ENCODE measurements at regions not wholly inside any gene's neighbourhood (a gene's known extent, or its start where the extent isn't known, plus 50 kb on each side); places are given as distances from the start of the nearest gene placed in this dataset.

DNA sequence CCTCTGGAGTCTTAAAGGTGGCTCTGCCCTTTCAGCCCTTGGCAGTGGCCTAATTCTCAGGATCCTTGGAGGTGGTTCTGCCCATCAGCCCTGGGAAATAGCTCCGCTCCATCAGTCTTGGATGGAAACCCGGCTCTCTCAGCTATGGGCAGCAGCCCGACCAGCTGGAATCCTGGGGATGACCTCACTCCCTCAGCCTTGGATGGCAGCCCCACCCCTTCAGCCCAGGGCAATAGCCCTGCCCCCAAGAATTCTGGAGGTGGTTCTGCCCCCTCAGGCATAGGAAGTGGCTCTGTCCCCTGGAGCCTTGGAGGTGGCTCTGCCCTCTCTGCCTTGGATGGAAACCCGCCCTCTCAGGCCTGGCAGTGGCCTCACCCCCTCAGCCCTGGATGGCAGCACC lies 127.7 kb downstream of the RBMX2 start:
- no peaks in the 10 kb centered on the region for H3K79me2 ChIP-seq (ENCODE audit: low read length)
- TF ChIP-seq, protein P1, sequence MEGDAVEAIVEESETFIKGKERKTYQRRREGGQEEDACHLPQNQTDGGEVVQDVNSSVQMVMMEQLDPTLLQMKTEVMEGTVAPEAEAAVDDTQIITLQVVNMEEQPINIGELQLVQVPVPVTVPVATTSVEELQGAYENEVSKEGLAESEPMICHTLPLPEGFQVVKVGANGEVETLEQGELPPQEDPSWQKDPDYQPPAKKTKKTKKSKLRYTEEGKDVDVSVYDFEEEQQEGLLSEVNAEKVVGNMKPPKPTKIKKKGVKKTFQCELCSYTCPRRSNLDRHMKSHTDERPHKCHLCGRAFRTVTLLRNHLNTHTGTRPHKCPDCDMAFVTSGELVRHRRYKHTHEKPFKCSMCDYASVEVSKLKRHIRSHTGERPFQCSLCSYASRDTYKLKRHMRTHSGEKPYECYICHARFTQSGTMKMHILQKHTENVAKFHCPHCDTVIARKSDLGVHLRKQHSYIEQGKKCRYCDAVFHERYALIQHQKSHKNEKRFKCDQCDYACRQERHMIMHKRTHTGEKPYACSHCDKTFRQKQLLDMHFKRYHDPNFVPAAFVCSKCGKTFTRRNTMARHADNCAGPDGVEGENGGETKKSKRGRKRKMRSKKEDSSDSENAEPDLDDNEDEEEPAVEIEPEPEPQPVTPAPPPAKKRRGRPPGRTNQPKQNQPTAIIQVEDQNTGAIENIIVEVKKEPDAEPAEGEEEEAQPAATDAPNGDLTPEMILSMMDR (IDR thresholded peaks at IDR 0.05; ENCODE audit: low read depth, low read length), result no peak
- no peak for TF ChIP-seq EZH2phosphoT487 (IDR thresholded peaks at IDR 0.05; ENCODE audit: low read depth)
- no peak overlapping the region for H3K27ac ChIP-seq (ENCODE audit: low read length)
- H3K9ac ChIP-seq (ENCODE audit: low read length), result no peak overlapping the region
- H3K4me1 ChIP-seq (ENCODE audit: low read length), result no peaks in the 10 kb centered on the region
- H3K36me3 ChIP-seq (replicated peaks; ENCODE audit: low read depth, low read length), result no peaks in the 10 kb centered on the region
- H3K4me2 ChIP-seq (ENCODE audit: low read length), result no peak overlapping the region
- no peaks in the 10 kb centered on the region for H4K20me1 ChIP-seq (ENCODE audit: insufficient read depth, low read length)
- no peak overlapping the region for H2AFZ ChIP-seq (ENCODE audit: low read depth, low read length)
- no peaks in the 10 kb centered on the region for H3K9me3 ChIP-seq (ENCODE audit: insufficient read depth, low read length)
- H3K4me3 ChIP-seq (ENCODE audit: low read length), result no peak overlapping the region
- H3K27me3 ChIP-seq (ENCODE audit: low read depth, low read length), result no peaks in the 10 kb centered on the region

DNA sequence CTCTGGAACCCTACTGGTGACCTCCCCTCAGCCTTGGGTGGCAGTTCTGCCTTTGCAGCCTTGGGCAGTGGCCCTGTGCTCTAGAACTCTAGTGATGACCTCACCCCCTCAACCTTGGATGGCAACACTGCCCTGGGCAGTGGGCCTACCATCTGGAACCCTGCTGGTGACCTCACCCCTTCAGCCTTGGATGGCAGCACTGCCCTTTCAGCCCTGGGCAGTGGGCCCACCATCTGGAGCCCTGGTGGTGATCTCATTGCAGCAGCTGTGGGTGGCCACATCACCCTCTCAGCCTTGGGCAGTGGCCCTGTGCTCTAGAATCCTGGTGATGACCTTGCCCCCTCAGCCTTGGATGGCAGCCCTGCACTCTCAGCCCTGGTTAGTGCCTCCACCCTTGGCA lies 129.3 kb downstream of the RBMX2 start:
- H3K4me1 ChIP-seq (ENCODE audit: low read length), result no peaks in the 10 kb centered on the region
- no peak overlapping the region for H3K27ac ChIP-seq (ENCODE audit: low read length)
- no peak overlapping the region for H2AFZ ChIP-seq (ENCODE audit: low read depth, low read length)
- no peaks in the 10 kb centered on the region for H3K36me3 ChIP-seq (replicated peaks; ENCODE audit: low read depth, low read length)
- no peaks in the 10 kb centered on the region for H4K20me1 ChIP-seq (ENCODE audit: insufficient read depth, low read length)
- TF ChIP-seq, protein P1 (IDR thresholded peaks at IDR 0.05; ENCODE audit: low read depth, low read length), result no peak
- H3K9me3 ChIP-seq (ENCODE audit: insufficient read depth, low read length), result no peaks in the 10 kb centered on the region
- no peak overlapping the region for H3K4me2 ChIP-seq (ENCODE audit: low read length)
- H3K9ac ChIP-seq (ENCODE audit: low read length), result no peak overlapping the region
- no peaks in the 10 kb centered on the region for H3K79me2 ChIP-seq (ENCODE audit: low read length)
- H3K4me3 ChIP-seq (ENCODE audit: low read length), result no peak overlapping the region
- H3K27me3 ChIP-seq (ENCODE audit: low read depth, low read length), result no peaks in the 10 kb centered on the region

DNA sequence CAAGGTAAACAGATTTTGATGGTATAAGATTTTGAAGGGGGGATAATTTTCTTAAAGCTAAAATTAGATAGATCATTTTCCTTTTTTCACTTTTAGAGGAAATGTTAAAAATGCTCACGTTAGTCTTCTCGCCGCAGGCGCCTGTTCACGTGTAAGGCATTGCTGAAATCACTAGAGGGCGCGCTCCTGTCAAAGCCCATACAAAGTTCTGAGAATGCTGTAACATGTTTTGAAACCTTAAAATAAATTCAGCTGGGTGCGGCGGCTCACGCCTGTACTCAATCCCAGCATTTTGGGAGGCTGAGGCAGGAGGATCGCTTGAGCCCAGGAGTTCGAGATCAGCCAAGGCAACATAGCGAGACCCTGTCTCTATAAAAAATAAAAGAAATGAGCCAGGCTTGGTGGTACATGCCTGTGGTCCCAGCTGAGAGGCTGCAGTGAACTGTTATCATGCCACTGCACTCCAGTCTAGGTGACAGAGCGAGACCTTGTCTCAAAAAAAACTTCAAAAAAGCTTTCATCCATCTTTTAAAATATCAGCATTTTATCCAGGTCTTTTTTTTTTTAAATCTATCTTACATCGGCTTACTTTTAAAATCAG lies 138.0 kb downstream of the RBMX2 start:
- Histone ChIP-seq H2AFZ (ENCODE audit: low read depth, low read length) (peak overlapping the region; percentile 74; the same call in 1 of the 2 replicates), H3K4me1 (ENCODE audit: low read length) (no peaks in the 10 kb centered on the region), H3K9me3 (ENCODE audit: insufficient read depth, low read length) (no peaks in the 10 kb centered on the region), H3K79me2 (ENCODE audit: low read length) (no peaks in the 10 kb centered on the region), H4K20me1 (ENCODE audit: insufficient read depth, low read length) (no peaks in the 10 kb centered on the region), H3K27ac (ENCODE audit: low read length) (no peak overlapping the region), H3K4me3 (ENCODE audit: low read length) (peak overlapping the region; percentile 63), H3K4me2 (ENCODE audit: low read length) (peak overlapping the region; percentile 74), H3K9ac (ENCODE audit: low read length) (peak overlapping the region; percentile 35; the same call in 1 of the 2 replicates), H3K27me3 (ENCODE audit: low read depth, low read length) (no peaks in the 10 kb centered on the region; the same call in 1 of the 2 replicates), H3K36me3 (replicated peaks; ENCODE audit: low read depth, low read length) (no peaks in the 10 kb centered on the region)
- TF ChIP-seq, protein P1 (IDR thresholded peaks at IDR 0.05; ENCODE audit: low read depth, low read length), result peak; percentile 76
- TF ChIP-seq EZH2phosphoT487 (IDR thresholded peaks at IDR 0.05; ENCODE audit: low read depth), result no peak

DNA sequence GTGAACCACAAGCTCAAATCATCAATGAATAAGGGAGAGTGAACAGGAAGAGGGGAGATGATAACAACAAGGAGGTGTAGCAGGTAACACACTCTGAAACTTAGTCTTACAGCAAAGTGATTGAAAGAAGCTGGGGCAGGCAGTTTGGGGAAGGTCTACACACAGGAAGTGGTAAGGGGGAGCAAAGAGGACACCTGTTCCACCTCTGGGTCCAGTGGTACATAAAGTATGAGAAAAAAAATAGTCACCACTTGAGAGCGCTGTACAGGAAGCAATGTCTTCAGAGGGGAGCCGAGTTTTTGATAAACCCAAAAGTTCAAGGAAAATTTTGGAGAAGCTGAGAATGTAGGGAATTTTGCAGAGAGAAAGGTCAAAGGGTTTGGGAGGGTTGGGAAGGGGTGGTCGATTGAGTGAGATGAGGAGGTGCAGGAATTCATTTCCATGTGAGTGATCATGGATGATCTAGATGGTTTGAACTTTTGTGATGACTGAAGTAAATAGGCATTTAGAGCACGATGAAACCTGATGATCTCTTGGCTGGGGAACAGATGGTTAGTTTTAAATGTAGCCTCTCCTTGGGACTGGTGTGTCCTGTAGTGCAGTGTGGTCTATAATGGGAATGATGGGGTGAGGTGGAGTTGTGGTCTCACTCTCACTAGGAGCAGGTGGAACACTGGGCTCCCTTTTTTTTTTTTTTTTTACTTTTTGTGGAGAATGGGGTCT lies 142.0 kb downstream of the RBMX2 start:
- H3K9me3 ChIP-seq (ENCODE audit: insufficient read depth, low read length), result no peaks in the 10 kb centered on the region

More for the DNA sequence above, 142.0 kb downstream of the RBMX2 start:
- Histone ChIP-seq H3K4me2 (ENCODE audit: low read length) (no peak overlapping the region), H3K4me3 (ENCODE audit: low read length) (no peak overlapping the region), H4K20me1 (ENCODE audit: insufficient read depth, low read length) (no peaks in the 10 kb centered on the region), H3K27me3 (ENCODE audit: low read depth, low read length) (no peaks in the 10 kb centered on the region; the same call in 1 of the 2 replicates), H2AFZ (ENCODE audit: low read depth, low read length) (no peak overlapping the region), H3K9ac (ENCODE audit: low read length) (no peak overlapping the region), H3K4me1 (ENCODE audit: low read length) (no peaks in the 10 kb centered on the region), H3K27ac (ENCODE audit: low read length) (no peak overlapping the region), H3K79me2 (ENCODE audit: low read length) (no peaks in the 10 kb centered on the region), H3K36me3 (replicated peaks; ENCODE audit: low read depth, low read length) (no peaks in the 10 kb centered on the region)
- no peak for TF ChIP-seq EZH2phosphoT487 (IDR thresholded peaks at IDR 0.05; ENCODE audit: low read depth)
- TF ChIP-seq, protein P1 (IDR thresholded peaks at IDR 0.05; ENCODE audit: low read depth, low read length), result no peak

Data from OCI-LY3 (cell line).